NCI-H2196 treated with DMSO at 0.1 percent for 48 hours (cell line): ENCODE measurements at regions not wholly inside any gene's neighbourhood (a gene's known extent, or its start where the extent isn't known, plus 50 kb on each side); places are given as distances from the start of the nearest gene placed in this dataset.

Experiments
- DNase-seq: peaks from one replicate; lab custom pipeline; 2025; ENCODE audit not compliant: unreplicated experiment; lab: John Stamatoyannopoulos, UW

- DNase-seq = no peak
These were observed 375.3 kb upstream of the KITLG start for GRCh38 chr12:88955531-88955930.

DNA sequence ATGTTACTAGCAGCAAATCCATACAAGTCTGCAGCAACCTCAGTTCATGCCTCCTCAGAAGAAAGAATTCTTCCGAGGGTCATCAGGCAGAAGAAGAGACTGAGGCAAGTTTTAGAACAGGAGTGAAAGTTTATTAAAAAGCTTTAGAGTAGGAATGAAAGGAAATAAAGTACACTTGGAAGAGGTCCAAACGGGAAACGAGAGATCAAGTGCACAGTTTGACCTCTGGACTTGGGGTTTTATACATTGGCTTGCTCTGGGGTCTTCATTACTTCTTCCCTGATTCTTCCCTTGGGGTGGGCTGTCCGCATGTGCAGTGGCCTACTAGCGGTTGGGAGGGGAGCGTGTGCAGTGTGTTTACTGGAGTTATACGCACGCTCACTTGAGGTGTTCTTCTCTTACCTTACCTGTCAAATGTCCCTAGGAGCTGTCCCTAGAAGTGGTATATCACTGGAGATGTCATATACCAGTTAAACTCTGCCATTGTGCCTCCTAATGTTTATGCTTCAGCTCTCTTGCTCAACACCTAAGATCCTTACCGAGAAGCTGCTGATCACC is 372.8 kb upstream of the KITLG start:
- no peak for DNase-seq

- no peak for DNase-seq
These were observed 372.3 kb upstream of the KITLG start for GRCh38 chr12:88952562-88952942.

DNA sequence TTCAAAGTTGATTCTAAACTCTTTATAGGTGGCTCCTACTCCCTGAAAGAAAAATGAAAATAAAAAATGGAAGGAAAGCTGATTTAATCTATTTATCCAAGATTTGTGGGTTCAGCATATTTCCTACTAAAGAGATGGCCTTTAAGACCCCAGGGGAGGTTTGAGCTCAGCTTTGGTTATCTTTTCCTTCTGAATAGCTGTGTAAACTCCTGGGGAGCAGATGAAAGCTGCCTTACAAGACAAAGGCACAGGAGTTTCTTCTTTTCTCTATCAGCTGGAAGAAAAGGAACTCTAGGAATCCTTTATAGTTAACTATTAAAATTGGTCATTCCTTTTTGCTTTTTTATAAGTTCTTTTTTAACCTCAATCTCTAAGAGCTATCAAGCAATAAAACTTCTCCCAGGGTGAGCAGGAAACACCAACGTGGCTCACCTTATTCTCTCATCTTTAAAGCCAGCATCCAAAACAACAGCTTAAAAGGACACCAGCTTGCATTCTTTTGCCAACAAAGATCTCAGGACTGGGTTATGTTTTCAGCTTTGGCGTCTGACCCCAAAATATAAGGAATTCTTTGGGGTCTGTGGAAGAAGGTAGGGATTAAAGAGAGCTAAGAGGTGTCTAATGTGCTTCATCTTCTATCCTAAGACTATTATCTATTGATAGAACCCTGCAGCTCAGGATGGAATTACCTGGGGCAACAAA is 371.7 kb upstream of the KITLG start:
- no peak for DNase-seq

- DNase-seq = no peak
These were observed 370.9 kb upstream of the KITLG start for GRCh38 chr12:88951177-88951576.

DNA sequence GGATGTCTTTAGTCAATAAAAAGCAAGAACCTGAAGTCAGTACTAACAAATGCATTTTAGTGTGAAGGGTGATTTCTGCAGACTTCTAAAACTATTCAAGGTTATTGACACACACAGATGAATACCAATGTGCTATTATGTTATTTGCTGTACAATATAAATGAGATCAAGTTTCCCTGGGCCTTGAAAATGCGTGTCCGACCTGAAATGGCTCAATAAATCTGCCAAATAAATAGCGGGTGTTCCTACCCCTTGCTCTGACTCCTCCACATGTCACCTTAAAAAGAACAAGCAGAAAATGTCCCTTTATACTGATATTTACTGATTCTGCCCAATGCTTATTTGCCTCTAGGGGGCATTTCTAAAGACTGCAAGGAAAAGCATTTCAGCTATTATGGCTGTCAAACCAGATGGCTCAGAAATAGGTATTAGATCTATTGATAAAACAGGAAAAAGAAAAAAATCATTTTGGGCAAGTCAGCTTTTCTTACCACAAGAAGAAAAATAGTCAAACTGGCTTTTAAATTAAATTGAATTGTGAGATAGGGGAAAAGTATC is 367.3 kb upstream of the KITLG start:
- no peak for DNase-seq

DNA sequence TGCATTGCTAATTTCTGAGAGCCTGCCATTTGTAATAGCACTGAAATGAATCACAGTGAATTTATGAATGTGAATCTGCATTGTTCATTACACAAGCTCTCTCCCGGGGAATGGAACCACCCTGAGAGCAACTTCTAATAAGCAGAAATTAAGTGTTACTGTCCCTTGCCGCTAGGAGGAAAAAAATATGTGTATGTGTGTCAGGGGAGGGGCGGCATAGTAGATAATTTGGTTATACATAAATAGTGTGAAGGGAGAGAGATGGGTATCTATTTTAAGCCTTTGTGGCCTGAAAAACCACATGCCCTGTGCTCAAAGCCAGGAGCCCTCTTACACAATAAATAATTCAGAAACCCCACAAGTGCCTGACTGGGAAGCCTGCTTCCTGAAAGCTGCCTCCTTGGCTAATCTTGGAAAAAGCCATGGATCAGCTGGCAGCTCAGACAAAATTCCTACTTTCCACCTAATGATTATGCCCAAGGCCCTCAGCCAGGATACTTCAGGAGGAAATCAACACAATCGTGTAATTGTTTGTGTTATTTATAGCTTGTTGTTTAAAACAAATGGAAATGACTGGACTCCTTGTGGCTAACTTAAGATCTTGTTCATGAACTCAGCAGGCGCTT is 366.2 kb upstream of the KITLG start:
- DNase-seq = no peak

- no peak for DNase-seq
These were observed 364.9 kb upstream of the KITLG start for GRCh38 chr12:88945051-88945732.

DNA sequence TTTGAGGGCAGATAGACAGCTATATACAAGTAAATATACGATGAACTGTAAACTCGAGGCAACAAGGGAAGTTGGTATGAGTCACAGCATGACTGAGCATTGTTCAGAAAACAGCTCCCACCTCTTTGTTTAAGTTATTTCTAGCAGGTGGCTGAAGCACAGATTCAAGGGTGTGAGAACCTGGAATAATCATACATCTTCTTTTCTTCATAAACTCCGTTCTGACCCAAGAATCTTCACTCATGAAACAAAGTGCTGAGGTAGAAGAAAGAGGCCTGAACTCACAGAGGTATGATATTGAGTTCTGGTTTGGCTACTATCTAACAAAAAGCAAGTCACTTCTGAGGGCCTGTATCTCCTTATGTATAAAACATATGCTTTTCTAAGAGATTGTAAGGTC is 364.1 kb upstream of the KITLG start:
- DNase-seq = no peak

GRCh38 chr12:88940854-88941253 is 360.6 kb upstream of the KITLG start:
- no peak for DNase-seq

DNA sequence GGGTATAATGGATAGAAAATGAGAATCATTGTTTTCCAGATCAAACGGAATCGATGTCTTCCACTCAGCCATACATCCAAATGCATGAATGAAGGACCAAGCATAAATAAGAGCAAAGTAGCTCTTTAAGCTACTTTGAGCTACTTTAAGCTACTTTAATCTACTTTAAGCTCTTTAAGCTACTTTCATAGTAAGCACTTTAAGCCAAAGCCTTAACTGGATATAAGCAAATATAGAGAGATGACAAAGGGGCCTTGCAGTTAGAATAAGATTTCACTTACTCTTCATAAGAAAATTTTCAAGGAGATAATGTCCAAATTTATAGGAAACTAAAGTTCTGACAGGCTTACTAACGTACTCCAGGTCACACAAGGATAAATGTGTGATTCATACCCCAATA is 355.6 kb upstream of the KITLG start:
- DNase-seq = no peak

DNA sequence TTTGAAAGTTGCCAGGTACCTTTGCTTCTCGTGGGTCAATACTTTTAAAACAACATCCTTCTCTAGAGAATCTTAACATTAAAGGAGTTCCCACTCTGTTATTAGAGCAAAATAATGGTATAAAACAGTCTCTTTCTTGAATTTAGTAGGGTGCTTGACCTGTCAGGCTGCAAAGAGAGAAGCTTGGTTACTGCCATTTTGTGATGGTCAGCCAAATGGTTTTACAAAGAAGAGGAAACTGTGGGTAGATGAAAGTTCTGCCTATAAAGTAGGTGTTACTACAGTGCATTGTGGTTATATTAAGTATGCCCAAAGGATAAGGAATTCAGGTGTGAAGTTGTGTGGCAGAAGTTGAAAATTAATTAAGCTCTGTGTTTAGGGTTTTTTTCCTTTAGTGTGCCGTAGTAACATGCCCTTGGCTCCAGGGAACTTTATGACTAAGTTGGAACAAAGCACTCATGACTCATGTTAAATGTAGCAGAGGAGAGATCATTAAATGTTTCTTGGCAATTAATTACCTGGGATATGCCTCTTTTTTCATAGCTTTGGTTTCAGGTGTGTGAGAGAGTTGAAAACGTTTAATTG is 354.0 kb upstream of the KITLG start:
- no peak for DNase-seq

- DNase-seq = no peak
These were observed 352.2 kb upstream of the KITLG start for GRCh38 chr12:88932457-88932856.

DNA sequence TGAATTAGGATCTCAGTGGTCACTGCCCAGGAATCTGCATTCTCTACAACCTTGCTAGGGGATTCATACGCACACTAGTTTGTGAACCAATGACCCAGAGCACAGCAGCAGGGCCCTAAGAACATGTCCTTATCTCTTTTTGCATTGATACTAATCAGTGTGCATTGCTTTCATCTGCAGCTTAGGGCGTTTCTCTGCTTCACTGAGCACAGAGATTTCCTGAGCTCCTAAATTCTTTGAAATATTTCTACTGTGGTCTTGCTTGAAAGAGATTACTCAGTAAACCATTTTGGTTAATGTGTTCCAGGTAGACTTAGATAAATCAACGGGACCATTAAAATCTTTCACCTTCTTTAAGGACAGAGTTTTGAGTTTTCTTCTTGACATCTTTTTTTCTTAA is 351.3 kb upstream of the KITLG start:
- no peak for DNase-seq

DNA sequence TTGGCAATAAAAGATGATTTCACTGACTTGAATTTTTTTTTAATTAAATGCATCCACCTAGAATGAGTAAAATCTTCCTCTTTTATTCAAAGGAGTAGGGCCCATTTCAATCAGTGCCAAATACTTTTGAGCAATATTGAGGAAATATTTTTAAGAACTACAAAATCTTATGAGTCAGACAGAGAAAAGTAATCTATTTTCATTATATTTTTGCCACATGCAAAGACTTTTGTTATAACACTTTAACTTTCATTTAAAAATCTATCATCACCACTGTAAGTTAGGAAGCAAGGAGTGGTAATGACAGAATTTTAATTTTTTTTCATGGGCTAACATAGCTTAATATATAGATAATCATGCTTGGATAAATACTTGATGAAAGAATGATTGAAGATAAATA is 345.2 kb upstream of the KITLG start:
- DNase-seq = no peak

- no peak for DNase-seq
These were observed 343.9 kb upstream of the KITLG start for GRCh38 chr12:88924162-88924561.

DNA sequence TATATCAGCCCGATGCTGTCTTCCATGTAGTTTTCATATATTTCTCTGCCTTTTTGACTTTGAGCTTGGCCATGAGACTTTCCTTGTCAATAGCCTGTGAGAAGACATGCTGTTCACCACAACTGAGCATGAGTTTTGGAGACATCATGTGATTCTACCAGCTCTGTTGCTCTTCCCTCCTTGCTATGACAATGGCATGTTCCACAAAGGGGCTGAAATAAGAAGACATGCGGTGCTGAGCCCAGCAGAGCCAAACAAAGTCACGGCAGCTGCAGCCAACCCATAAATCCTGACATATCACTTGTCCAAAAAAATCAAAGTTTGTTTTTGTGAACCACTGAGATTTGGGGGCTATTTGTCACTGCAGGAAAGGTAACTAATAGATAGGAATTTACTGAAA is 343.4 kb upstream of the KITLG start:
- no peak for DNase-seq

- DNase-seq = no peak
These were observed 342.5 kb upstream of the KITLG start for GRCh38 chr12:88922816-88923215.

GRCh38 chr12:88921890-88922532 is 341.7 kb upstream of the KITLG start:
- DNase-seq = no peak

GRCh38 chr12:88921434-88921833 is 341.2 kb upstream of the KITLG start:
- no peak for DNase-seq

- no peak for DNase-seq
These were observed 337.9 kb upstream of the KITLG start for GRCh38 chr12:88918161-88918560.
